ENCODE measurements at regions not wholly inside any gene's neighbourhood (a gene's known extent, or its start where the extent isn't known, plus 50 kb on each side); places are given as distances from the start of the nearest gene placed in this dataset.
"Not testable (repeated sequence)": the region's sequence is repeated elsewhere in the genome, so short reads cannot be mapped to it uniquely, and the experiment has no call there.

DNA sequence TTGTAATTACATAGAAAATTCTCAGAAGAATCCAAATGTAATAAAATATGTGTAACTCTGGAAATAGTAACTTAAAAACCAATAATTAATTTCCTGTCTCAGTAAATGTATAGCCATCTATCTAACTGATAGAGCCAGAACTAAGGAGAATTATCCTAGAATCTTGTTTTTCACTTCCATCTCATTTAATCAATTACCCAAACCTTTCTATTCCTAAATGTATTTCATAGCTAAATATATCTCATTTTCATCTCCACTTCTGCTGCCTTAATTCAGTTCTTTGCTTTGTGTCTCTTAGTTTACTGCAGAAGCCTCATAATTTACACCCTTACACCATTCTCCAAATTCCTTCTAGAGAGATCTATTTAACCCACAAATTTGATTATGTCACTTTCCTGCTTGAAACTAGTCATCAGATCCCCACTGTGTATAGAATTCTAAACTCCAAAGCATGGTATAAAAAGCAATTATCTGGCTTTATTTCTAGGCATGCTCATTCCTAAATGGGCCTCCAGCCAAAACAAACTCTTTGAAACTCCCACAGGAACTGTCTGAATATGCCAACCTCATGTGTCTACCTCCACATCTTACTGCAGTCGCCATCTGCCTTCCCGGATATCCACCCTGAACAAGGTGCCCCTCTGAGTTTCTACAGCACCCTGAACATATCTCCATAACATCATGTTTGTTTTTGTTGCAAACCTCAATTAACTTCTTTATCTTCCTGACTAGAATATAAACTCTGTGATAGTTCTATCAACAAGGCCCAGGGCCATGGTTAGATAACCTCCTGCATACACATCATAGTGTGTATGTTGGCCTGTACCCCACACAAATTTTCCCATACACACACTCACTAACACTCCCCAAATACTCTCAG, 70.5 kb upstream of the ADTRP start:
- Histone ChIP-seq H3K27me3 (ENCODE audit: control insufficient read depth, insufficient read depth, low read length) (no peaks in the 10 kb centered on the region), H2AFZ (no peak overlapping the region), H3K4me3 (ENCODE audit: low read depth, low read length) (no peak overlapping the region), H3K27ac (no peak overlapping the region), H3K79me2 (no peaks in the 10 kb centered on the region), H3K4me1 (no peaks in the 10 kb centered on the region), H3K9ac (no peak overlapping the region), H3K36me3 (ENCODE audit: control insufficient read depth, insufficient read depth, low read length) (no peaks in the 10 kb centered on the region), H3K9me3 (ENCODE audit: control insufficient read depth, low read length) (no peaks in the 10 kb centered on the region), H3K4me2 (ENCODE audit: low read length) (no peak overlapping the region)
- no peak for TF ChIP-seq CTCF (IDR thresholded peaks at IDR 0.05)

- H3K27me3 ChIP-seq (ENCODE audit: control insufficient read depth, insufficient read depth, low read length): no peaks in the 10 kb centered on the region
- no peaks in the 10 kb centered on the region for H3K4me1 ChIP-seq
- H3K4me2 ChIP-seq (ENCODE audit: low read length): no peak overlapping the region
- H2AFZ ChIP-seq: no peak overlapping the region
- no peak for TF ChIP-seq CTCF (IDR thresholded peaks at IDR 0.05)
- H3K4me3 ChIP-seq (ENCODE audit: low read depth, low read length): no peak overlapping the region
- no peaks in the 10 kb centered on the region for H3K79me2 ChIP-seq
- H3K36me3 ChIP-seq (ENCODE audit: control insufficient read depth, insufficient read depth, low read length): no peaks in the 10 kb centered on the region
- H3K9me3 ChIP-seq (ENCODE audit: control insufficient read depth, low read length): no peaks in the 10 kb centered on the region
- no peak overlapping the region for H3K27ac ChIP-seq
- no peak overlapping the region for H3K9ac ChIP-seq
Measured at GRCh38 chr6:11848346-11848651, 69.7 kb upstream of the ADTRP start.

DNA sequence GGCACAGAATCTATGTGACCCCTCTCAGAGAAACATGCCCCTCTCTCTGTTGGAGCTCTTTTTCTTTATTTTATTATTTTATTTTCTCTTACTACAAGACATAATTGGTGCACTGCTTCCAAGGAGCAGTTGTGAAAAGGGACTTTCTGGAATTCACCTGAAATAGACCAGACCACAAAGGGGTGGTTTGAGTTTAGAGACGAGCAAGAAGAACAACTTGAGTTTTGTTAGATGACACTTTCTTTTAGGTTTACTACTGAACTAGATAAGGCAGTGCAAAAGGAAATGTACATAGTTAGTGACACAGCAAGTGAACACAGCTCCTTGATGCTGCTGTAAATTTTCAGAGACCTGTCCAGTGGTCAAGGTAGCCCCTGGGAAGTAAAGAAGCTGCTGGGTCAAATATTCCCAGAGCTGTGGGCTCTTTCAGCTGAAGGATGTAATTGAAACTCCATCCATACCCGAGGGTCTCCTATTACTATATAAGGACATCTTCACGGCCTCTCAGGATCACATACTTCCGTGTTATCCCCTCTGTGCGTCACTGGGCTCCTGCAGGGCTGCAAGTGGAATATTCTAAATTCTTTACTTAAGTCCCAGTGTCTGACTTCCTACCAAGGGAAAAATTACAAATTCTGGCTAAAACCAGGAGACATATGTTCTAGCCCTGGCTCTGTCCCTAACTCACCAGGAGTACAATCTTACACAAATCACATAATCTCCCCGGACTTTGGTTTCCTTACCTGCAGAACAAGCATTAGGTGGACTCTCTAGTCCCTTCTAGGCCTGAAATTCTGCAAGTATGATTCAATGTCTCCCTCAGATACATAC, 69.1 kb upstream of the ADTRP start:
- Histone ChIP-seq H3K4me3 (ENCODE audit: low read depth, low read length) (no peak overlapping the region), H3K4me2 (ENCODE audit: low read length) (no peak overlapping the region), H3K27ac (no peak overlapping the region), H3K9me3 (ENCODE audit: control insufficient read depth, low read length) (no peaks in the 10 kb centered on the region), H3K27me3 (ENCODE audit: control insufficient read depth, insufficient read depth, low read length) (no peaks in the 10 kb centered on the region), H3K9ac (no peak overlapping the region), H3K79me2 (no peaks in the 10 kb centered on the region), H2AFZ (no peak overlapping the region), H3K36me3 (ENCODE audit: control insufficient read depth, insufficient read depth, low read length) (no peaks in the 10 kb centered on the region), H3K4me1 (no peaks in the 10 kb centered on the region)
- no peak for TF ChIP-seq CTCF (IDR thresholded peaks at IDR 0.05)

DNA sequence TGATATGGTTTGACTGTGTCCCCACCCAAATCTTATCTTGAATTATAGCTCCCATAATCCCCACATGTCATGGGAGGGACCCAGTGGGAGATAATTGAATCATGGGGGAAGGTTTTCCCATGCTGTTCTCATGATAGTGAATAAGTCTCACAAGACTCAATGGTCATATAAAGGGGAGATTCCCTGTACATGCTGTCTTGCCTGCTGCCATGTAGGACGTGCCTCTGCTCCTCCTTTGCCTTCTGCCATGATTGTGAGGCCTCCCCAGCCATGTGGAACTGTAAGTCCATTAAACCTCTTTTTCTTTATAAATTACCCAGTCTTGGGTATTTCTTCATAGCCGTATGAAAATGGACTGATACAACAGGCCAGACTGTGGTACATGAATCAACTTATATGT, 68.5 kb upstream of the ADTRP start:
- not testable (repeated sequence) for H2AFZ ChIP-seq; H3K4me1 ChIP-seq; H3K9ac ChIP-seq; H3K27ac ChIP-seq; H3K79me2 ChIP-seq; H3K4me3 ChIP-seq (ENCODE audit: low read depth, low read length); H3K27me3 ChIP-seq (ENCODE audit: control insufficient read depth, insufficient read depth, low read length); H3K9me3 ChIP-seq (ENCODE audit: control insufficient read depth, low read length); H3K36me3 ChIP-seq (ENCODE audit: control insufficient read depth, insufficient read depth, low read length); H3K4me2 ChIP-seq (ENCODE audit: low read length)

GRCh38 chr6:11845664-11846577, 67.3 kb upstream of the ADTRP start:
- H3K4me1 ChIP-seq: no peaks in the 10 kb centered on the region
- H3K4me2 ChIP-seq (ENCODE audit: low read length): no peak overlapping the region
- no peak overlapping the region for H3K4me3 ChIP-seq (ENCODE audit: low read depth, low read length)
- H2AFZ ChIP-seq: no peak overlapping the region
- H3K9me3 ChIP-seq (ENCODE audit: control insufficient read depth, low read length): no peaks in the 10 kb centered on the region
- H3K79me2 ChIP-seq: no peaks in the 10 kb centered on the region
- no peak for TF ChIP-seq CTCF (IDR thresholded peaks at IDR 0.05)
- H3K36me3 ChIP-seq (ENCODE audit: control insufficient read depth, insufficient read depth, low read length): no peaks in the 10 kb centered on the region
- H3K27me3 ChIP-seq (ENCODE audit: control insufficient read depth, insufficient read depth, low read length): no peaks in the 10 kb centered on the region
- no peak overlapping the region for H3K27ac ChIP-seq
- no peak overlapping the region for H3K9ac ChIP-seq

DNA sequence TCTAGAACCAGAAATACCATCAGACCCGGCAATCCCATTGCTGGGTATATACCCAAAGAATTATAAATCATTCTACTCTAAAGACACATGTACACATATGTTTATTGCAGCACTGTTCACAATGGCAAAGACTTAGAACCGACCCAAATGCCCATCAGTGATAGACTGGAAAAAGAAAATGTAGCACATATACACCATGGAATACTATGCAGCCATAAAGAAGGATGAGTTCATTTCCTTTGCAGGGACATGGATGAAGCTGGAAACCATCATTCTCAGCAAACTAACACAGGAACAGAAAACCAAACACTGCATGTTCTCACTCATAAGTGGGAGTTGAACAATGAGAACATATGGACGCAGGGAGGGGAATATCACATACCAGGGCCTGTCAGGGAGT, 64.2 kb upstream of the ADTRP start:
- not testable (repeated sequence) for H3K9me3 ChIP-seq (ENCODE audit: control insufficient read depth, low read length)

More for the DNA sequence above, 64.2 kb upstream of the ADTRP start:
- H2AFZ ChIP-seq; H3K27ac ChIP-seq; H3K27me3 ChIP-seq (ENCODE audit: control insufficient read depth, insufficient read depth, low read length); H3K4me1 ChIP-seq; H3K79me2 ChIP-seq; H3K36me3 ChIP-seq (ENCODE audit: control insufficient read depth, insufficient read depth, low read length); H3K9ac ChIP-seq; H3K4me2 ChIP-seq (ENCODE audit: low read length); H3K4me3 ChIP-seq (ENCODE audit: low read depth, low read length): not testable (repeated sequence)

Measured in parathyroid adenoma (tissue), 2 donors.